ENCODE measurements at regions not wholly inside any gene's neighbourhood (a gene's known extent, or its start where the extent isn't known, plus 50 kb on each side); places are given as distances from the start of the nearest gene placed in this dataset.
"Not testable (repeated sequence)": the region's sequence is repeated elsewhere in the genome, so short reads cannot be mapped to it uniquely, and the experiment has no call there.

- Histone ChIP-seq H3K4me1 (ENCODE audit: insufficient read depth, low read length) (no peaks in the 10 kb centered on the region), H3K4me3 (ENCODE audit: low read length in 2 of 2) (no peak overlapping the region), H3K36me3 (ENCODE audit: insufficient read depth, low read length) (no peaks in the 10 kb centered on the region), H3K27me3 (ENCODE audit: insufficient read depth, low read length) (no peaks in the 10 kb centered on the region), H3K9me3 (ENCODE audit: control insufficient read depth in 1 of 2, low read length in 2 of 2) (no peaks in the 10 kb centered on the region), H3K27ac (ENCODE audit: low read depth, low read length) (no peak overlapping the region)
- no peaks in the 10 kb centered on the region for H3K27me3 Mint-ChIP-seq
- no peak overlapping the region for H3K4me3 Mint-ChIP-seq
- intact Hi-C loops (cut with micrococcal nuclease) = no loop called here
- no peak overlapping the region for H3K27ac Mint-ChIP-seq
- POLR2A ChIA-PET (ENCODE audit: partially characterized antibody) = no interaction called here
- no peaks in the 10 kb centered on the region for H3K4me1 Mint-ChIP-seq
- H3K36me3 Mint-ChIP-seq = no peaks in the 10 kb centered on the region
- CTCF ChIA-PET (ENCODE audit: partially characterized antibody) = no interaction called here
- no peak for DNase-seq
- H3K9me3 Mint-ChIP-seq = peaks cover 0 to 3% (median under 1%) of the 10 kb centered on the region in 8 donors
Observed at GRCh38 chr6:86609549-86610388, 327.6 kb upstream of the HTR1E start.

GRCh38 chr6:86603364-86603763 is 334.0 kb upstream of the HTR1E start:
- H3K27ac ChIP-seq (ENCODE audit: low read depth, low read length); CTCF ChIA-PET (ENCODE audit: partially characterized antibody); H3K9me3 ChIP-seq (ENCODE audit: control insufficient read depth in 1 of 2, low read length in 2 of 2); H3K4me3 ChIP-seq (ENCODE audit: low read length in 2 of 2); POLR2A ChIA-PET (ENCODE audit: partially characterized antibody); H3K27me3 Mint-ChIP-seq; H3K36me3 Mint-ChIP-seq; H3K4me3 Mint-ChIP-seq; H3K36me3 ChIP-seq (ENCODE audit: insufficient read depth, low read length); H3K27me3 ChIP-seq (ENCODE audit: insufficient read depth, low read length); H3K4me1 ChIP-seq (ENCODE audit: insufficient read depth, low read length); intact Hi-C loops (cut with micrococcal nuclease); H3K27ac Mint-ChIP-seq; DNase-seq; H3K4me1 Mint-ChIP-seq: not testable (repeated sequence)
- peaks cover 0 to 11% (median 0%) of the 10 kb centered on the region in 8 donors for H3K9me3 Mint-ChIP-seq

DNA sequence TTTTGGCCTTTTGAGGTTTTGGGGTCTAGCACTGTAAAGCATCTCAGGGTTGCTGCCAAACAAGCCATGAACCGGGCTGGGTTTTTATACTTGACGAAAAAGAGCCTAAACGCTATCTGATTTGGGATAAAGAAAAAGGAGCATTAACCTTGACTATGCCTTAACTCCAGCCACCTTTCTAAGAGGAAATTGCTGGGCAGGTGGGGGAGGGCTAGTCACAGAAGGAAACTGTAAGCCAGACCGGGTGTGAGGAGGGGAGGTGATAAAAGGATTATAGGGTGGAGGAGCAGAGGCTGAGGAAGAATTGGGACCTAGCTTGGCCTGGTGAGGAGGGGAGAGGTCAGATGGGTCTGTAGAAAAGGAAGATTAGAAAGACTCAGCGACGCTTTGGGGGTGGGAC is 335.2 kb upstream of the HTR1E start:
- POLR2A ChIA-PET (ENCODE audit: partially characterized antibody); DNase-seq; H3K4me3 Mint-ChIP-seq; intact Hi-C loops (cut with micrococcal nuclease); H3K27ac Mint-ChIP-seq; H3K4me3 ChIP-seq (ENCODE audit: low read length in 2 of 2); H3K4me1 ChIP-seq (ENCODE audit: insufficient read depth, low read length); H3K9me3 ChIP-seq (ENCODE audit: control insufficient read depth in 1 of 2, low read length in 2 of 2); H3K4me1 Mint-ChIP-seq; H3K27ac ChIP-seq (ENCODE audit: low read depth, low read length); H3K36me3 Mint-ChIP-seq; H3K36me3 ChIP-seq (ENCODE audit: insufficient read depth, low read length); CTCF ChIA-PET (ENCODE audit: partially characterized antibody); H3K27me3 ChIP-seq (ENCODE audit: insufficient read depth, low read length); H3K27me3 Mint-ChIP-seq: not testable (repeated sequence)
- H3K9me3 Mint-ChIP-seq = peaks cover 0 to 11% (median 0%) of the 10 kb centered on the region in 8 donors

- H3K36me3 ChIP-seq (ENCODE audit: insufficient read depth, low read length); H3K27me3 Mint-ChIP-seq; H3K9me3 ChIP-seq (ENCODE audit: control insufficient read depth in 1 of 2, low read length in 2 of 2); DNase-seq; intact Hi-C loops (cut with micrococcal nuclease); H3K4me3 ChIP-seq (ENCODE audit: low read length in 2 of 2); CTCF ChIA-PET (ENCODE audit: partially characterized antibody); H3K4me3 Mint-ChIP-seq; H3K27me3 ChIP-seq (ENCODE audit: insufficient read depth, low read length); H3K27ac ChIP-seq (ENCODE audit: low read depth, low read length); H3K27ac Mint-ChIP-seq; POLR2A ChIA-PET (ENCODE audit: partially characterized antibody); H3K4me1 ChIP-seq (ENCODE audit: insufficient read depth, low read length); H3K4me1 Mint-ChIP-seq; H3K36me3 Mint-ChIP-seq: not testable (repeated sequence)
- H3K9me3 Mint-ChIP-seq = peaks cover 0 to 11% (median 0%) of the 10 kb centered on the region in 8 donors
Observed at GRCh38 chr6:86598969-86599368, 338.4 kb upstream of the HTR1E start.

DNA sequence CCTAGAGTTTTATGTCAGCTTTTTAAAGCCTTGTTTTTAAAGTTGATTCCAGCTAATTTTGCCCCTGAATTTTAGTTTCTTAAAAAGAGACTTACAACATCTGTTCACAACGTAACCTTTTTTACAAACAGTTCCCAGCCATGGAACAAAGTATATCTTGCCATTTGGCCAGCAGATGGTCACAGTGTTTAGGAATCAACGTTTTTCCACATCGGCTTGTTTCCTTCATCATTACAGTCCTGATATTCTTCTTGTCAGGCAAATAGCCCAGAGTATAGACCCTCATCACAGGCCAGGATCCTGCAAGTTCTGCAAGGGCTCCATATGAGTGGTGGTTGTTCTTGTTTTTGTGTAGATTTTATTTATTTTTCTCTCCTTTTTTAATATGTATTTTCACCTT is 341.7 kb upstream of the HTR1E start:
- ChIA-PET CTCF (ENCODE audit: partially characterized antibody) (no interaction called here), POLR2A (ENCODE audit: partially characterized antibody) (no interaction called here)
- no peaks in the 10 kb centered on the region for H3K27me3 ChIP-seq (ENCODE audit: insufficient read depth, low read length)
- no peak overlapping the region for H3K27ac Mint-ChIP-seq
- no peaks in the 10 kb centered on the region for H3K4me1 ChIP-seq (ENCODE audit: insufficient read depth, low read length)
- intact Hi-C loops (cut with micrococcal nuclease) = no loop called here
- no peaks in the 10 kb centered on the region for H3K4me1 Mint-ChIP-seq
- H3K9me3 Mint-ChIP-seq = peaks cover 0 to 2% (median 0%) of the 10 kb centered on the region in 8 donors
- no peaks in the 10 kb centered on the region for H3K36me3 ChIP-seq (ENCODE audit: insufficient read depth, low read length)
- H3K9me3 ChIP-seq (ENCODE audit: control insufficient read depth in 1 of 2, low read length in 2 of 2) = no peaks in the 10 kb centered on the region
- no peak overlapping the region for H3K27ac ChIP-seq (ENCODE audit: low read depth, low read length)
- H3K4me3 ChIP-seq (ENCODE audit: low read length in 2 of 2) = no peak overlapping the region
- no peaks in the 10 kb centered on the region for H3K36me3 Mint-ChIP-seq
- H3K4me3 Mint-ChIP-seq = no peak overlapping the region
- H3K27me3 Mint-ChIP-seq = no peaks in the 10 kb centered on the region
- DNase-seq = no peak

GRCh38 chr6:86586195-86586594 is 351.1 kb upstream of the HTR1E start:
- no peak overlapping the region for H3K27ac Mint-ChIP-seq
- peaks cover 0 to 5% of the 10 kb centered on the region in 2 donors for H3K9me3 ChIP-seq (ENCODE audit: control insufficient read depth in 1 of 2, low read length in 2 of 2)
- CTCF ChIA-PET (ENCODE audit: partially characterized antibody) = no interaction called here
- H3K4me1 Mint-ChIP-seq = no peaks in the 10 kb centered on the region
- H3K27ac ChIP-seq (ENCODE audit: low read depth, low read length) = no peak overlapping the region
- intact Hi-C loops (cut with micrococcal nuclease) = no loop called here
- H3K4me1 ChIP-seq (ENCODE audit: insufficient read depth, low read length) = no peaks in the 10 kb centered on the region
- peaks cover 2 to 38% (median 30%) of the 10 kb centered on the region in 8 donors for H3K9me3 Mint-ChIP-seq
- no peak overlapping the region for H3K4me3 ChIP-seq (ENCODE audit: low read length in 2 of 2)
- H3K4me3 Mint-ChIP-seq = no peak overlapping the region
- no peaks in the 10 kb centered on the region for H3K36me3 ChIP-seq (ENCODE audit: insufficient read depth, low read length)
- POLR2A ChIA-PET (ENCODE audit: partially characterized antibody) = no interaction called here
- H3K36me3 Mint-ChIP-seq = no peaks in the 10 kb centered on the region
- no peak for DNase-seq
- H3K27me3 ChIP-seq (ENCODE audit: insufficient read depth, low read length) = no peaks in the 10 kb centered on the region
- no peaks in the 10 kb centered on the region for H3K27me3 Mint-ChIP-seq

- DNase-seq = no peak
- H3K4me3 Mint-ChIP-seq = no peak overlapping the region
- Histone ChIP-seq H3K9me3 (ENCODE audit: control insufficient read depth in 1 of 2, low read length in 2 of 2) (peaks cover 0 to 5% of the 10 kb centered on the region in 2 donors), H3K27me3 (ENCODE audit: insufficient read depth, low read length) (no peaks in the 10 kb centered on the region), H3K4me3 (ENCODE audit: low read length in 2 of 2) (no peak overlapping the region), H3K27ac (ENCODE audit: low read depth, low read length) (no peak overlapping the region), H3K4me1 (ENCODE audit: insufficient read depth, low read length) (no peaks in the 10 kb centered on the region), H3K36me3 (ENCODE audit: insufficient read depth, low read length) (no peaks in the 10 kb centered on the region)
- H3K36me3 Mint-ChIP-seq = no peaks in the 10 kb centered on the region
- ChIA-PET POLR2A (ENCODE audit: partially characterized antibody) (no interaction called here), CTCF (ENCODE audit: partially characterized antibody) (no interaction called here)
- intact Hi-C loops (cut with micrococcal nuclease) = no loop called here
- no peaks in the 10 kb centered on the region for H3K27me3 Mint-ChIP-seq
- H3K9me3 Mint-ChIP-seq = peaks cover 2 to 66% (median 40%) of the 10 kb centered on the region in 8 donors
- no peak overlapping the region for H3K27ac Mint-ChIP-seq
- H3K4me1 Mint-ChIP-seq = no peaks in the 10 kb centered on the region
Observed at GRCh38 chr6:86581833-86582232, 355.5 kb upstream of the HTR1E start.

DNA sequence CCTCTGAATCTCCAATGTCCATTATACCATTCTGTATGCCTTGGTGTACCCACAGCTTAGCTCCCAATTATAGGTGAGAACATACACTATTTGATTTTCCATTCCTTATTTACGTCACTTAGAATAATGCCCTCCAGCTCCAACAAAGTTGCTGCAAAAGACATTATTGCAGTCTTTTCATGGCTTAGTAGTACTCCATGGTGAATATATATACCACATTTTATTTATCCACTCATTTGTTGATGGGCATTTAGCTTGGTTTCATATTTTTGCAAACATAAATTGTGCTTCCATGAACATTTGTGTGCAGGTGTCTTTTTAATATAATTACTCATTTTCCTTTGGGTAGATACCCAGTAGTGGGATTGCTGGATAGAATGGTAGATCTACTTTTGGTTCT is 374.1 kb upstream of the HTR1E start:
- Histone ChIP-seq H3K36me3 (ENCODE audit: insufficient read depth, low read length) (no peaks in the 10 kb centered on the region), H3K9me3 (ENCODE audit: control insufficient read depth in 1 of 2, low read length in 2 of 2) (no peaks in the 10 kb centered on the region), H3K4me3 (ENCODE audit: low read length in 2 of 2) (no peak overlapping the region), H3K27me3 (ENCODE audit: insufficient read depth, low read length) (no peaks in the 10 kb centered on the region), H3K4me1 (ENCODE audit: insufficient read depth, low read length) (no peaks in the 10 kb centered on the region), H3K27ac (ENCODE audit: low read depth, low read length) (no peak overlapping the region)
- no peak overlapping the region for H3K4me3 Mint-ChIP-seq
- H3K9me3 Mint-ChIP-seq = peaks cover 0 to 15% (median 9%) of the 10 kb centered on the region in 8 donors
- intact Hi-C loops (cut with micrococcal nuclease) = no loop called here
- no peaks in the 10 kb centered on the region for H3K4me1 Mint-ChIP-seq
- no peak for DNase-seq
- CTCF ChIA-PET (ENCODE audit: partially characterized antibody) = no interaction called here
- POLR2A ChIA-PET (ENCODE audit: partially characterized antibody) = no interaction called here
- no peaks in the 10 kb centered on the region for H3K36me3 Mint-ChIP-seq
- no peaks in the 10 kb centered on the region for H3K27me3 Mint-ChIP-seq
- no peak overlapping the region for H3K27ac Mint-ChIP-seq
